ENCODE measurements at regions not wholly inside any gene's neighbourhood (a gene's known extent, or its start where the extent isn't known, plus 50 kb on each side); places are given as distances from the start of the nearest gene placed in this dataset. TPM values are rescaled to one million over a fixed set of nuclear protein-coding genes. Genes with fewer than 3 reads are reported as not detected.

GRCh38 chr1:233554037-233554436 lies 59.9 kb upstream of the KCNK1 start:
- no peak overlapping the region for H3K27ac ChIP-seq (ENCODE audit: low read length in 2 of 2)
- Mint-ChIP-seq H3K4me3 (no peak overlapping the region), H3K27me3 (peaks cover 2% of the 10 kb centered on the region), H3K9me3 (ENCODE audit: insufficient read depth) (no peaks in the 10 kb centered on the region), H3K4me1 (no peaks in the 10 kb centered on the region), H3K27ac (no peak overlapping the region)
- ATAC-seq (ENCODE audit: low read depth) (no peak), DNase-seq (no peak)
- ChIA-PET POLR2A (no interaction called here), CTCF (no interaction called here)
- no peaks in the 10 kb centered on the region for H3K36me3 ChIP-seq (replicated peaks in 1 of 2; ENCODE audit: control extremely low read depth in 1 of 2, control insufficient read depth in 1 of 2, extremely low read depth in 1 of 2, insufficient read depth in 2 of 2, low read length in 1 of 2)
- H3K4me2 ChIP-seq (replicated peaks; ENCODE audit: low read depth, low read length, poor library complexity, severe bottlenecking): no peak overlapping the region
- no peaks in the 10 kb centered on the region for H3K9me3 ChIP-seq (ENCODE audit: control extremely low read depth in 1 of 3, control insufficient read depth in 2 of 3, insufficient read depth in 1 of 3, low read length in 2 of 3)
- H3K27me3 ChIP-seq (replicated peaks in 1 of 4; ENCODE audit: control extremely low read depth in 1 of 4, control insufficient read depth in 3 of 4, insufficient read depth in 4 of 4, low read length in 3 of 4): no peaks in the 10 kb centered on the region
- no peaks in the 10 kb centered on the region for H3K79me2 ChIP-seq (ENCODE audit: control insufficient read depth, insufficient read depth, low read length)
- no peak overlapping the region for H3K4me3 ChIP-seq (ENCODE audit: control extremely low read depth in 1 of 5, extremely low read depth in 1 of 5, insufficient read depth in 1 of 5, low read depth in 2 of 5, low read length in 4 of 5)
- TF ChIP-seq EZH2 (IDR thresholded peaks at IDR 0.05; ENCODE audit: borderline replicate concordance, insufficient read depth, low read depth, low read length, poor library complexity, severe bottlenecking): no peak
- no peak for TF ChIP-seq CTCF (IDR thresholded peaks at IDR 0.05)
- 60% methylated on average over 1 of the region's 2 CpGs for WGBS (ENCODE audit: insufficient coverage)
- H3K9ac ChIP-seq (ENCODE audit: low read length): no peak overlapping the region
- intact Hi-C loops (cut with micrococcal nuclease): no loop called here
- no peaks in the 10 kb centered on the region for H4K20me1 ChIP-seq (ENCODE audit: control insufficient read depth, insufficient read depth, low read length, poor library complexity, severe bottlenecking)
- H3K4me1 ChIP-seq (ENCODE audit: control insufficient read depth in 2 of 2, insufficient read depth in 2 of 2, low read length in 2 of 2): no peaks in the 10 kb centered on the region
- no peak overlapping the region for H2AFZ ChIP-seq (ENCODE audit: insufficient read depth, low read depth, low read length, poor library complexity, severe bottlenecking)

- no peak overlapping the region for H2AFZ ChIP-seq (ENCODE audit: insufficient read depth, low read depth, low read length, poor library complexity, severe bottlenecking)
- POLR2A ChIA-PET: no interaction called here
- intact Hi-C loops (cut with micrococcal nuclease): no loop called here
Measured at GRCh38 chr1:233561708-233562426, 52.0 kb upstream of the KCNK1 start.

More at GRCh38 chr1:233561708-233562426, 52.0 kb upstream of the KCNK1 start:
- H3K27ac Mint-ChIP-seq: no peak overlapping the region
- Histone ChIP-seq H3K27me3 (replicated peaks in 1 of 4; ENCODE audit: control extremely low read depth in 1 of 4, control insufficient read depth in 3 of 4, insufficient read depth in 4 of 4, low read length in 3 of 4) (no peaks in the 10 kb centered on the region), H3K36me3 (replicated peaks in 1 of 2; ENCODE audit: control extremely low read depth in 1 of 2, control insufficient read depth in 1 of 2, extremely low read depth in 1 of 2, insufficient read depth in 2 of 2, low read length in 1 of 2) (no peaks in the 10 kb centered on the region), H3K27ac (ENCODE audit: low read length in 2 of 2) (no peak overlapping the region), H3K79me2 (ENCODE audit: control insufficient read depth, insufficient read depth, low read length) (no peaks in the 10 kb centered on the region), H3K4me2 (replicated peaks; ENCODE audit: low read depth, low read length, poor library complexity, severe bottlenecking) (no peak overlapping the region), H4K20me1 (ENCODE audit: control insufficient read depth, insufficient read depth, low read length, poor library complexity, severe bottlenecking) (no peaks in the 10 kb centered on the region), H3K9ac (ENCODE audit: low read length) (no peak overlapping the region), H3K4me1 (ENCODE audit: control insufficient read depth in 2 of 2, insufficient read depth in 2 of 2, low read length in 2 of 2) (no peaks in the 10 kb centered on the region), H3K9me3 (ENCODE audit: control extremely low read depth in 1 of 3, control insufficient read depth in 2 of 3, insufficient read depth in 1 of 3, low read length in 2 of 3) (peaks cover 3 to 10% (median 7%) of the 10 kb centered on the region in 3 donors), H3K4me3 (ENCODE audit: control extremely low read depth in 1 of 5, extremely low read depth in 1 of 5, insufficient read depth in 1 of 5, low read depth in 2 of 5, low read length in 4 of 5) (no peak overlapping the region)
- peaks cover 4% of the 10 kb centered on the region for H3K9me3 Mint-ChIP-seq (ENCODE audit: insufficient read depth)
- TF ChIP-seq EZH2 (IDR thresholded peaks at IDR 0.05; ENCODE audit: borderline replicate concordance, insufficient read depth, low read depth, low read length, poor library complexity, severe bottlenecking) (no peak), CTCF (IDR thresholded peaks at IDR 0.05) (no peak)
- DNase-seq: no peak
- no peaks in the 10 kb centered on the region for H3K4me1 Mint-ChIP-seq
- no peak overlapping the region for H3K4me3 Mint-ChIP-seq
- H3K27me3 Mint-ChIP-seq: no peaks in the 10 kb centered on the region
- ATAC-seq (ENCODE audit: low read depth): no peak
- CTCF ChIA-PET: no interaction called here

Small RNAs in the stretch of these regions (small RNA-seq; reads per million reads assigned to genes)
- not detected for gene RNU4-77P (ENCODE audit: insufficient read length, low read depth, low replicate concordance)
